ENCODE measurements at regions not wholly inside any gene's neighbourhood (a gene's known extent, or its start where the extent isn't known, plus 50 kb on each side); places are given as distances from the start of the nearest gene placed in this dataset.

DNA sequence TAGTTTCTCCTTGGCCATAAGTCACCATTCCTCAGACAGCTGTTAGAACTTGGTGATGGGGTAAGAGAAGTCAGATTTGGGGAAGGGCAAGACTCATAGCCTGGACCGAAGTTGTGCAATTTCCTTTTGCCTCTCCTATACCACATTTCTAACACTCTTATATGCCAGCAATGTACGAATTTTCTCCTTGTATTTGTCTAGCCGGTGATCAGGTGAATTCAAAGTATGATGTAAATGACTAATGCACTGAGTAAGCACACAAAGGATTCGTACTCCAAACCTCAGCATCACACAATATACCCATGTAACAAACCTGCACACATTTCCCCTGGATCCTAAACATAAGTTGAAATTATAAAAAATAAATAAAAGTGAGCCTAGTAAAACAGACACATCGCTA is 1143.5 kb upstream of the CELF4 start (continued):
- TF ChIP-seq, protein P1, sequence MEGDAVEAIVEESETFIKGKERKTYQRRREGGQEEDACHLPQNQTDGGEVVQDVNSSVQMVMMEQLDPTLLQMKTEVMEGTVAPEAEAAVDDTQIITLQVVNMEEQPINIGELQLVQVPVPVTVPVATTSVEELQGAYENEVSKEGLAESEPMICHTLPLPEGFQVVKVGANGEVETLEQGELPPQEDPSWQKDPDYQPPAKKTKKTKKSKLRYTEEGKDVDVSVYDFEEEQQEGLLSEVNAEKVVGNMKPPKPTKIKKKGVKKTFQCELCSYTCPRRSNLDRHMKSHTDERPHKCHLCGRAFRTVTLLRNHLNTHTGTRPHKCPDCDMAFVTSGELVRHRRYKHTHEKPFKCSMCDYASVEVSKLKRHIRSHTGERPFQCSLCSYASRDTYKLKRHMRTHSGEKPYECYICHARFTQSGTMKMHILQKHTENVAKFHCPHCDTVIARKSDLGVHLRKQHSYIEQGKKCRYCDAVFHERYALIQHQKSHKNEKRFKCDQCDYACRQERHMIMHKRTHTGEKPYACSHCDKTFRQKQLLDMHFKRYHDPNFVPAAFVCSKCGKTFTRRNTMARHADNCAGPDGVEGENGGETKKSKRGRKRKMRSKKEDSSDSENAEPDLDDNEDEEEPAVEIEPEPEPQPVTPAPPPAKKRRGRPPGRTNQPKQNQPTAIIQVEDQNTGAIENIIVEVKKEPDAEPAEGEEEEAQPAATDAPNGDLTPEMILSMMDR (IDR thresholded peaks at IDR 0.05; ENCODE audit: control extremely low read depth in 1 of 3, insufficient read depth in 1 of 3, low read depth in 1 of 3, low read length in 3 of 3): no peak
- TF ChIP-seq RBBP5 (IDR thresholded peaks at IDR 0.05; ENCODE audit: borderline replicate concordance, low read depth, low read length) (no peak), TAF1 (IDR thresholded peaks at IDR 0.05; ENCODE audit: low read depth, low read length) (no peak), YY1 (IDR thresholded peaks at IDR 0.05; ENCODE audit: low read depth, low read length) (no peak), SIN3A (conservative IDR thresholded peaks at IDR 0.05 in 1 of 2, IDR thresholded peaks at IDR 0.05 in 1 of 2; ENCODE audit: low read depth in 1 of 2, low read length in 2 of 2) (no peak), POU5F1 (IDR thresholded peaks at IDR 0.05; ENCODE audit: low read depth, low read length) (no peak)

Data from H1 (cell line).